Testis (tissue), 2 donors: ENCODE measurements at regions not wholly inside any gene's neighbourhood (a gene's known extent, or its start where the extent isn't known, plus 50 kb on each side); places are given as distances from the start of the nearest gene placed in this dataset.

Experiments used
- DNase-seq: peaks from one replicate; pipeline ENCODE4 v3.0.0-alpha.2; 2019
- H3K27ac ChIP-seq, 2 donors: fragments of 200-600 bp; sonication (generic); one replicate each; pipeline ENCODE4 v1.5.1; 2019
- H3K27me3 ChIP-seq: fragments of 200-600 bp; sonication (generic); one replicate; pipeline ENCODE4 v1.5.1; 2019
- H3K36me3 ChIP-seq: fragments of 200-600 bp; sonication (generic); one replicate; pipeline ENCODE4 v1.5.1; 2017; ENCODE audit warnings: low read depth; ENCODE audit errors: missing control alignments
- H3K4me1 ChIP-seq: fragments of 200-600 bp; sonication (generic); one replicate; pipeline ENCODE4 v1.5.1; 2019
- H3K4me3 ChIP-seq, 2 donors: fragments of 200-600 bp; sonication (generic); one replicate each; pipeline ENCODE4 v1.5.1; 2017 to 2019
- H3K9me3 ChIP-seq: fragments of 200-600 bp; sonication (generic); one replicate; pipeline ENCODE4 v1.5.1; 2017
- POLR2A ChIP-seq: fragments of 450-650 bp; IDR thresholded peaks from one replicate; pipeline ENCODE4 v1.6.1; 2017; ENCODE audit warnings: antibody characterized with exemption, mild to moderate bottlenecking, moderate library complexity
- WGBS, 2 donors: methylation state at CpG; one replicate each; pipeline ENCODE4 v1.1.5; 2018; 5-methylcytosine and 5-hydroxymethylcytosine counted together
- intact Hi-C: fragments of 100-400 bp; cut with DNase I; formaldehyde crosslinking; loops from one replicate; pipeline ENCODE4 v1.15.1; 2023; ENCODE audit warnings: low total_unique reads
- TF ChIP-seq, protein P1 (sequence below), 3 experiments: fragments of 450-650 bp in 2 of 3; fragments of 200-600 bp in 1 of 3; sonication (generic) in 1 of 3; IDR thresholded peaks; one replicate each; pipeline ENCODE4 v1.5.1; 2016 to 2019; ENCODE audit warnings: antibody characterized with exemption in 3 of 3, mild to moderate bottlenecking in 2 of 3, moderate library complexity in 1 of 3

DNA sequence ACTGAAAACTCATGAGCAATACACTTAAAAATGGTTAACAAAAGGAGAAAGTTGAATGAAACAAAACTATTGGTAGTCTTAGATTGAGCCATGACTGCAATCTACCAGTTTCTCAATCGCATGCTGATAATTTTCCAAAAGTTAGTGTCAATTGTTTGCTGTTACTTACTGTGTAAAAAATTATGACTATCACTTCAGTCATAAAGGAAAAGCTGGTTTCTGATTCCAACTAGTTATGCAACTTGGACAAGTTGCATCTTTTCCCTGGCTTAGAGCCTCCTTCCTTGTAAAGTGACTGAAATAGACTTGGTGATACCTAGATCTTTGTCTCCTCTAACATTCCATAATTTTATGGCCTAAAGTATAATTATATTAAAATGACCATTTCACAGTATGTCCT, 88.3 kb upstream of the PAK5 start:
- intact Hi-C loops = no loop called here
- no peak for DNase-seq
- Histone ChIP-seq H3K9me3 (no peaks in the 10 kb centered on the region), H3K4me3 (no peak overlapping the region), H3K27me3 (no peaks in the 10 kb centered on the region), H3K27ac (no peak overlapping the region), H3K36me3 (no peaks in the 10 kb centered on the region), H3K4me1 (no peaks in the 10 kb centered on the region)
- 95 to 97% methylated on average over 1 of the region's 1 CpG for WGBS, 2 donors
- TF ChIP-seq, protein P1, sequence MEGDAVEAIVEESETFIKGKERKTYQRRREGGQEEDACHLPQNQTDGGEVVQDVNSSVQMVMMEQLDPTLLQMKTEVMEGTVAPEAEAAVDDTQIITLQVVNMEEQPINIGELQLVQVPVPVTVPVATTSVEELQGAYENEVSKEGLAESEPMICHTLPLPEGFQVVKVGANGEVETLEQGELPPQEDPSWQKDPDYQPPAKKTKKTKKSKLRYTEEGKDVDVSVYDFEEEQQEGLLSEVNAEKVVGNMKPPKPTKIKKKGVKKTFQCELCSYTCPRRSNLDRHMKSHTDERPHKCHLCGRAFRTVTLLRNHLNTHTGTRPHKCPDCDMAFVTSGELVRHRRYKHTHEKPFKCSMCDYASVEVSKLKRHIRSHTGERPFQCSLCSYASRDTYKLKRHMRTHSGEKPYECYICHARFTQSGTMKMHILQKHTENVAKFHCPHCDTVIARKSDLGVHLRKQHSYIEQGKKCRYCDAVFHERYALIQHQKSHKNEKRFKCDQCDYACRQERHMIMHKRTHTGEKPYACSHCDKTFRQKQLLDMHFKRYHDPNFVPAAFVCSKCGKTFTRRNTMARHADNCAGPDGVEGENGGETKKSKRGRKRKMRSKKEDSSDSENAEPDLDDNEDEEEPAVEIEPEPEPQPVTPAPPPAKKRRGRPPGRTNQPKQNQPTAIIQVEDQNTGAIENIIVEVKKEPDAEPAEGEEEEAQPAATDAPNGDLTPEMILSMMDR (IDR thresholded peaks at IDR 0.05) = no peak
- TF ChIP-seq POLR2A = no peak

GRCh38 chr20:9926476-9926875, 87.6 kb upstream of the PAK5 start:
- DNase-seq = no peak
- no peak for TF ChIP-seq POLR2A
- TF ChIP-seq, protein P1 (IDR thresholded peaks at IDR 0.05) = no peak
- no peaks in the 10 kb centered on the region for H3K36me3 ChIP-seq
- no peaks in the 10 kb centered on the region for H3K27me3 ChIP-seq
- H3K4me1 ChIP-seq = no peaks in the 10 kb centered on the region
- intact Hi-C loops = no loop called here
- no peak overlapping the region for H3K4me3 ChIP-seq
- no peaks in the 10 kb centered on the region for H3K9me3 ChIP-seq
- no peak overlapping the region for H3K27ac ChIP-seq

DNA sequence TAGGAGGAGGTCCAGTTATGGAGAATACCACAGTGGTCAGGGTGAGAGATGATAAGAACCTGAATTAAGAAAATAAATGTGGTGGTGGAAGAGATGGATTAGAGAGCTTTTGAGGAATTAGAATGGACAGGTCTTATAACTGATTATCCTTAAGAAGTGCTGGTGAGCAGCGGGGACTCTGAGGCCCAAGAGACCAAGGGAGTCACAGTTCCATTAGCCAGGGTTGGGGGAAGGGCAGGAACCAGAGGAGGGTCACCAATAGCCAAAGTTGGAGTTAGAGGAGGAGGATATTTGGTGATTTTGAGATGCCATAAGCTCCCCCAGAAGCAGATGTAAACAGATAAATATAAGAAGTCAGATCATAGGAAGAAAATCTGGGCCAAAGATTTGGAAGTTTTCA, 87.1 kb upstream of the PAK5 start:
- intact Hi-C loops = no loop called here
- Histone ChIP-seq H3K4me3 (no peak overlapping the region), H3K27ac (no peak overlapping the region), H3K9me3 (no peaks in the 10 kb centered on the region), H3K4me1 (no peaks in the 10 kb centered on the region), H3K36me3 (no peaks in the 10 kb centered on the region), H3K27me3 (no peaks in the 10 kb centered on the region)
- 80 to 86% methylated on average over 1 of the region's 1 CpG for WGBS, 2 donors
- no peak for DNase-seq
- TF ChIP-seq, protein P1 (IDR thresholded peaks at IDR 0.05) = no peak

GRCh38 chr20:9923648-9924047, 84.8 kb upstream of the PAK5 start:
- no peak for DNase-seq
- WGBS, 2 donors = 84 to 90% methylated on average over 4 of the region's 4 CpGs
- intact Hi-C loops = no loop called here
- no peaks in the 10 kb centered on the region for H3K4me1 ChIP-seq
- no peaks in the 10 kb centered on the region for H3K36me3 ChIP-seq
- H3K27ac ChIP-seq = no peak overlapping the region
- no peak overlapping the region for H3K4me3 ChIP-seq
- TF ChIP-seq, protein P1 (IDR thresholded peaks at IDR 0.05) = no peak
- no peak for TF ChIP-seq POLR2A
- no peaks in the 10 kb centered on the region for H3K9me3 ChIP-seq
- no peaks in the 10 kb centered on the region for H3K27me3 ChIP-seq

DNA sequence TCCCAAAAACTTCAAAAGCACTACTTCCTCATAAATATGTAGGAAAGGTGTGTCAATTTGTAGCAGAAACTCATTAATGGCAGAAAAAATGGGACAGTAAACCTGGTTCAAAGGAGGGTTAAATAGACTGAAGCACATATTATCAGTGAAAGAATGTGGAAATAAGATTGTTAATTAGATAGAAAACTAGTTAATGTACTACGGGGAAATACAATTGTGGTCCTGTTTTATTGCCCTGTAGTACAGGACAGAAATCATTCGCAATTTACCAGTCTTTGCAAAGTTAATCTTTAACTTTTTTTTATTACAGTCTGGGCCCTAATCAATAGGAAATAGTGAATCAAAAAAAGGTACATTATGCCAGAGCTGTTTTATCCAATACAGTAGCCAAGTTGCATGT, 82.0 kb upstream of the PAK5 start:
- intact Hi-C loops = no loop called here
- WGBS, 2 donors = 86 to 89% methylated on average over 2 of the region's 2 CpGs
- DNase-seq = no peak
- no peak overlapping the region for H3K27ac ChIP-seq
- H3K9me3 ChIP-seq = no peaks in the 10 kb centered on the region
- no peak for TF ChIP-seq POLR2A
- TF ChIP-seq, protein P1 (IDR thresholded peaks at IDR 0.05) = no peak
- no peaks in the 10 kb centered on the region for H3K27me3 ChIP-seq
- no peak overlapping the region for H3K4me3 ChIP-seq
- H3K36me3 ChIP-seq = no peaks in the 10 kb centered on the region
- H3K4me1 ChIP-seq = no peaks in the 10 kb centered on the region
